Karpas-422 (cell line): ENCODE measurements at regions not wholly inside any gene's neighbourhood (a gene's known extent, or its start where the extent isn't known, plus 50 kb on each side); places are given as distances from the start of the nearest gene placed in this dataset.

Experiments
- DNase-seq: peaks from one replicate; pipeline ENCODE4 v3.0.0-alpha.2; 2015
- H2AFZ ChIP-seq: fragments of 200-600 bp; sonication (generic); 2 replicates; pipeline ENCODE4 v1.6.1; 2014; ENCODE audit warnings: antibody characterized with exemption, low read length, mixed read lengths
- H3K27ac ChIP-seq: fragments of 200-600 bp; sonication (generic); 2 replicates; pipeline ENCODE4 v1.5.1; 2014; ENCODE audit warnings: mild to moderate bottlenecking, low read length, moderate library complexity
- H3K27me3 ChIP-seq: fragments of 200-600 bp; sonication (generic); 2 replicates; pipeline ENCODE4 v1.6.1; 2014; ENCODE audit warnings: low read length, mixed read lengths
- H3K36me3 ChIP-seq: fragments of 200-600 bp; sonication (generic); 2 replicates; pipeline ENCODE4 v1.6.1; 2014; ENCODE audit warnings: low read length, mixed read lengths; ENCODE audit not compliant: insufficient read depth
- H3K4me1 ChIP-seq: fragments of 200-600 bp; sonication (generic); 2 replicates; pipeline ENCODE4 v1.6.1; 2014; ENCODE audit warnings: mild to moderate bottlenecking, low read length, mixed read lengths
- H3K4me2 ChIP-seq: fragments of 200-600 bp; sonication (generic); 2 replicates; pipeline ENCODE4 v1.6.1; 2014; ENCODE audit warnings: low read length, low read depth, mild to moderate bottlenecking; ENCODE audit not compliant: poor library complexity, severe bottlenecking
- H3K4me3 ChIP-seq: fragments of 200-600 bp; sonication (generic); 2 replicates; pipeline ENCODE4 v1.5.1; 2014; ENCODE audit warnings: mild to moderate bottlenecking, antibody characterized with exemption, low read length, mixed read lengths
- H3K79me2 ChIP-seq: fragments of 200-600 bp; sonication (generic); 2 replicates; pipeline ENCODE4 v1.6.1; 2014; ENCODE audit warnings: mild to moderate bottlenecking, low read length, mixed read lengths
- H3K9ac ChIP-seq: fragments of 200-600 bp; sonication (generic); 2 replicates; pipeline ENCODE4 v1.6.0; 2014; ENCODE audit warnings: low read length
- H3K9me2 ChIP-seq: fragments of 200-600 bp; sonication (generic), shearing (Covaris generic); replicated peaks from 2 replicates; pipeline ENCODE4 v1.6.0; 2014; ENCODE audit warnings: mild to moderate bottlenecking, low read length, moderate library complexity; ENCODE audit not compliant: insufficient read depth
- H3K9me3 ChIP-seq: fragments of 300-700, 200-600 bp; sonication (generic); 2 replicates; pipeline ENCODE4 v1.6.1; 2014; ENCODE audit warnings: low read length, mixed read lengths
- H4K20me1 ChIP-seq: fragments of 200-600 bp; sonication (generic); 2 replicates; pipeline ENCODE4 v1.6.1; 2014; ENCODE audit warnings: mild to moderate bottlenecking, antibody characterized with exemption, low read length, low read depth; ENCODE audit not compliant: insufficient read depth

GRCh38 chr4:114156371-114156770, 176.9 kb upstream of the ARSJ start:
- no peaks in the 10 kb centered on the region for H3K36me3 ChIP-seq
- no peaks in the 10 kb centered on the region for H3K27me3 ChIP-seq
- H3K9me2 ChIP-seq: no peaks in the 10 kb centered on the region
- no peak overlapping the region for H3K27ac ChIP-seq
- no peaks in the 10 kb centered on the region for H4K20me1 ChIP-seq
- H3K9ac ChIP-seq: no peak overlapping the region
- no peak overlapping the region for H3K4me2 ChIP-seq
- no peak overlapping the region for H2AFZ ChIP-seq
- H3K9me3 ChIP-seq: no peaks in the 10 kb centered on the region
- DNase-seq: no peak
- H3K4me1 ChIP-seq: no peaks in the 10 kb centered on the region
- no peaks in the 10 kb centered on the region for H3K79me2 ChIP-seq
- no peak overlapping the region for H3K4me3 ChIP-seq

- Histone ChIP-seq H3K36me3 (no peaks in the 10 kb centered on the region), H3K4me2 (no peak overlapping the region), H2AFZ (no peak overlapping the region), H4K20me1 (no peaks in the 10 kb centered on the region), H3K9me3 (no peaks in the 10 kb centered on the region), H3K27ac (no peak overlapping the region), H3K27me3 (no peaks in the 10 kb centered on the region), H3K4me1 (no peaks in the 10 kb centered on the region), H3K9me2 (no peaks in the 10 kb centered on the region), H3K79me2 (no peaks in the 10 kb centered on the region), H3K4me3 (no peak overlapping the region), H3K9ac (no peak overlapping the region)
- DNase-seq: no peak
Measured at GRCh38 chr4:114161809-114162208, 182.4 kb upstream of the ARSJ start.

- Histone ChIP-seq H3K36me3 (no peaks in the 10 kb centered on the region), H3K9me3 (no peaks in the 10 kb centered on the region), H2AFZ (no peak overlapping the region), H3K9ac (no peak overlapping the region), H3K9me2 (no peaks in the 10 kb centered on the region), H3K4me1 (no peaks in the 10 kb centered on the region), H4K20me1 (no peaks in the 10 kb centered on the region), H3K4me3 (no peak overlapping the region), H3K27me3 (no peaks in the 10 kb centered on the region), H3K4me2 (no peak overlapping the region), H3K79me2 (no peaks in the 10 kb centered on the region), H3K27ac (no peak overlapping the region)
- no peak for DNase-seq
Measured at GRCh38 chr4:114163051-114163450, 183.6 kb upstream of the ARSJ start.

- Histone ChIP-seq H3K4me3 (no peak overlapping the region), H3K27me3 (no peaks in the 10 kb centered on the region), H3K4me2 (no peak overlapping the region), H3K27ac (no peak overlapping the region), H2AFZ (no peak overlapping the region), H3K9me3 (no peaks in the 10 kb centered on the region), H3K9ac (no peak overlapping the region), H3K36me3 (no peaks in the 10 kb centered on the region), H4K20me1 (no peaks in the 10 kb centered on the region), H3K9me2 (no peaks in the 10 kb centered on the region), H3K79me2 (no peaks in the 10 kb centered on the region), H3K4me1 (no peaks in the 10 kb centered on the region)
- no peak for DNase-seq
Measured at GRCh38 chr4:114173968-114174367, 194.5 kb upstream of the ARSJ start.

- no peak overlapping the region for H2AFZ ChIP-seq
- no peaks in the 10 kb centered on the region for H3K79me2 ChIP-seq
- H3K9me3 ChIP-seq: no peaks in the 10 kb centered on the region
- H3K27ac ChIP-seq: no peak overlapping the region
- no peaks in the 10 kb centered on the region for H3K4me1 ChIP-seq
- no peaks in the 10 kb centered on the region for H4K20me1 ChIP-seq
- DNase-seq: no peak
- H3K36me3 ChIP-seq: no peaks in the 10 kb centered on the region
- H3K27me3 ChIP-seq: no peaks in the 10 kb centered on the region
- no peak overlapping the region for H3K9ac ChIP-seq
- no peak overlapping the region for H3K4me2 ChIP-seq
- H3K9me2 ChIP-seq: no peaks in the 10 kb centered on the region
- no peak overlapping the region for H3K4me3 ChIP-seq
Measured at GRCh38 chr4:114177628-114178027, 198.2 kb upstream of the ARSJ start.

- H3K27me3 ChIP-seq: no peaks in the 10 kb centered on the region
- H3K9me3 ChIP-seq: no peaks in the 10 kb centered on the region
- H3K4me1 ChIP-seq: no peaks in the 10 kb centered on the region
- no peak overlapping the region for H3K4me2 ChIP-seq
- H3K36me3 ChIP-seq: no peaks in the 10 kb centered on the region
- no peak overlapping the region for H3K9ac ChIP-seq
- H3K27ac ChIP-seq: no peak overlapping the region
- no peak overlapping the region for H2AFZ ChIP-seq
- DNase-seq: no peak
- H3K4me3 ChIP-seq: no peak overlapping the region
- H3K79me2 ChIP-seq: no peaks in the 10 kb centered on the region
- no peaks in the 10 kb centered on the region for H3K9me2 ChIP-seq
- H4K20me1 ChIP-seq: no peaks in the 10 kb centered on the region
Measured at GRCh38 chr4:114178392-114178791, 198.9 kb upstream of the ARSJ start.

- no peaks in the 10 kb centered on the region for H3K36me3 ChIP-seq
- no peak overlapping the region for H3K4me3 ChIP-seq
- no peak overlapping the region for H3K27ac ChIP-seq
- H2AFZ ChIP-seq: no peak overlapping the region; the same call in 1 of the 2 replicates
- no peaks in the 10 kb centered on the region for H3K9me3 ChIP-seq
- H3K9me2 ChIP-seq: no peaks in the 10 kb centered on the region
- H3K4me1 ChIP-seq: no peaks in the 10 kb centered on the region
- no peak overlapping the region for H3K9ac ChIP-seq
- H3K27me3 ChIP-seq: no peaks in the 10 kb centered on the region
- H3K4me2 ChIP-seq: no peak overlapping the region
- DNase-seq: peak; percentile 70
- no peaks in the 10 kb centered on the region for H3K79me2 ChIP-seq
- H4K20me1 ChIP-seq: no peaks in the 10 kb centered on the region
Measured at GRCh38 chr4:114180481-114180880, 201.0 kb upstream of the ARSJ start.

GRCh38 chr4:114184901-114185300, 205.5 kb upstream of the ARSJ start:
- Histone ChIP-seq H3K4me2 (no peak overlapping the region), H3K9me3 (no peaks in the 10 kb centered on the region), H3K27ac (no peak overlapping the region), H2AFZ (no peak overlapping the region), H3K27me3 (no peaks in the 10 kb centered on the region), H3K9ac (no peak overlapping the region), H3K36me3 (no peaks in the 10 kb centered on the region), H3K4me1 (no peaks in the 10 kb centered on the region), H3K79me2 (no peaks in the 10 kb centered on the region), H3K9me2 (no peaks in the 10 kb centered on the region), H4K20me1 (no peaks in the 10 kb centered on the region), H3K4me3 (no peak overlapping the region)
- no peak for DNase-seq

- Histone ChIP-seq H3K9me3 (no peaks in the 10 kb centered on the region), H3K9ac (no peak overlapping the region), H3K79me2 (no peaks in the 10 kb centered on the region), H3K36me3 (no peaks in the 10 kb centered on the region), H3K4me2 (no peak overlapping the region), H3K4me3 (no peak overlapping the region), H3K4me1 (no peaks in the 10 kb centered on the region), H4K20me1 (no peaks in the 10 kb centered on the region), H3K9me2 (no peaks in the 10 kb centered on the region), H3K27ac (no peak overlapping the region), H3K27me3 (no peaks in the 10 kb centered on the region), H2AFZ (no peak overlapping the region)
- no peak for DNase-seq
Measured at GRCh38 chr4:114187592-114187991, 208.1 kb upstream of the ARSJ start.
